ENCODE measurements at regions not wholly inside any gene's neighbourhood (a gene's known extent, or its start where the extent isn't known, plus 50 kb on each side); places are given as distances from the start of the nearest gene placed in this dataset.

- TF ChIP-seq POLR2A (IDR thresholded peaks at IDR 0.05; ENCODE audit: low read depth, low read length) (no peak), CTCF (conservative IDR thresholded peaks at IDR 0.05; ENCODE audit: low read depth, low read length) (no peak), CHD1 (IDR thresholded peaks at IDR 0.05; ENCODE audit: low read depth, low read length) (no peak)
- TF ChIP-seq, protein P1, sequence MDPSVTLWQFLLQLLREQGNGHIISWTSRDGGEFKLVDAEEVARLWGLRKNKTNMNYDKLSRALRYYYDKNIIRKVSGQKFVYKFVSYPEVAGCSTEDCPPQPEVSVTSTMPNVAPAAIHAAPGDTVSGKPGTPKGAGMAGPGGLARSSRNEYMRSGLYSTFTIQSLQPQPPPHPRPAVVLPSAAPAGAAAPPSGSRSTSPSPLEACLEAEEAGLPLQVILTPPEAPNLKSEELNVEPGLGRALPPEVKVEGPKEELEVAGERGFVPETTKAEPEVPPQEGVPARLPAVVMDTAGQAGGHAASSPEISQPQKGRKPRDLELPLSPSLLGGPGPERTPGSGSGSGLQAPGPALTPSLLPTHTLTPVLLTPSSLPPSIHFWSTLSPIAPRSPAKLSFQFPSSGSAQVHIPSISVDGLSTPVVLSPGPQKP (IDR thresholded peaks at IDR 0.05; ENCODE audit: borderline replicate concordance, low read depth, low read length) = no peak
These were observed 363.9 kb upstream of the KLF4 start for GRCh38 chr9:107853461-107853860.
